ENCODE measurements at regions not wholly inside any gene's neighbourhood (a gene's known extent, or its start where the extent isn't known, plus 50 kb on each side); places are given as distances from the start of the nearest gene placed in this dataset.

- 93% methylated on average over 3 of the region's 4 CpGs for WGBS (ENCODE audit: insufficient coverage)
- TF ChIP-seq, protein P1, sequence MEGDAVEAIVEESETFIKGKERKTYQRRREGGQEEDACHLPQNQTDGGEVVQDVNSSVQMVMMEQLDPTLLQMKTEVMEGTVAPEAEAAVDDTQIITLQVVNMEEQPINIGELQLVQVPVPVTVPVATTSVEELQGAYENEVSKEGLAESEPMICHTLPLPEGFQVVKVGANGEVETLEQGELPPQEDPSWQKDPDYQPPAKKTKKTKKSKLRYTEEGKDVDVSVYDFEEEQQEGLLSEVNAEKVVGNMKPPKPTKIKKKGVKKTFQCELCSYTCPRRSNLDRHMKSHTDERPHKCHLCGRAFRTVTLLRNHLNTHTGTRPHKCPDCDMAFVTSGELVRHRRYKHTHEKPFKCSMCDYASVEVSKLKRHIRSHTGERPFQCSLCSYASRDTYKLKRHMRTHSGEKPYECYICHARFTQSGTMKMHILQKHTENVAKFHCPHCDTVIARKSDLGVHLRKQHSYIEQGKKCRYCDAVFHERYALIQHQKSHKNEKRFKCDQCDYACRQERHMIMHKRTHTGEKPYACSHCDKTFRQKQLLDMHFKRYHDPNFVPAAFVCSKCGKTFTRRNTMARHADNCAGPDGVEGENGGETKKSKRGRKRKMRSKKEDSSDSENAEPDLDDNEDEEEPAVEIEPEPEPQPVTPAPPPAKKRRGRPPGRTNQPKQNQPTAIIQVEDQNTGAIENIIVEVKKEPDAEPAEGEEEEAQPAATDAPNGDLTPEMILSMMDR (IDR thresholded peaks at IDR 0.05), result no peak
- Histone ChIP-seq H3K27me3 (ENCODE audit: control insufficient read depth, insufficient read depth, low read length) (no peaks in the 10 kb centered on the region), H3K4me3 (ENCODE audit: low read length) (no peak overlapping the region), H3K36me3 (ENCODE audit: control insufficient read depth, insufficient read depth, low read length) (no peaks in the 10 kb centered on the region), H3K27ac (ENCODE audit: low read length) (no peak overlapping the region), H3K9me3 (ENCODE audit: control insufficient read depth, insufficient read depth, low read length) (peaks cover 3% of the 10 kb centered on the region), H3K4me1 (ENCODE audit: control insufficient read depth, insufficient read depth, low read length) (no peaks in the 10 kb centered on the region)
- ATAC-seq (no peak), DNase-seq (no peak)
- Mint-ChIP-seq H3K9me3 (peaks cover 0 to 8% of the 10 kb centered on the region in 2 donors), H3K4me1 (no peaks in the 10 kb centered on the region), H3K36me3 (no peaks in the 10 kb centered on the region), H3K27me3 (ENCODE audit: low read depth in 2 of 2) (no peaks in the 10 kb centered on the region), H3K4me3 (no peak overlapping the region), H3K27ac (no peak overlapping the region)
- intact Hi-C loops (cut with micrococcal nuclease), result no loop called here
These were observed 317.2 kb downstream of the DHX15 start for GRCh38 chr4:24266951-24267722.

GRCh38 chr4:24265989-24266388 is 318.4 kb downstream of the DHX15 start:
- Mint-ChIP-seq H3K4me1 (no peaks in the 10 kb centered on the region), H3K4me3 (no peak overlapping the region), H3K9me3 (peaks cover 0 to 8% of the 10 kb centered on the region in 2 donors), H3K27ac (no peak overlapping the region), H3K27me3 (ENCODE audit: low read depth in 2 of 2) (no peaks in the 10 kb centered on the region), H3K36me3 (no peaks in the 10 kb centered on the region)
- H3K9me3 ChIP-seq (ENCODE audit: control insufficient read depth, insufficient read depth, low read length), result peaks cover under 1% of the 10 kb centered on the region
- no peaks in the 10 kb centered on the region for H3K4me1 ChIP-seq (ENCODE audit: control insufficient read depth, insufficient read depth, low read length)
- H3K4me3 ChIP-seq (ENCODE audit: low read length), result no peak overlapping the region
- DNase-seq (no peak), ATAC-seq (no peak)
- H3K27ac ChIP-seq (ENCODE audit: low read length), result no peak overlapping the region
- H3K27me3 ChIP-seq (ENCODE audit: control insufficient read depth, insufficient read depth, low read length), result no peaks in the 10 kb centered on the region
- no peaks in the 10 kb centered on the region for H3K36me3 ChIP-seq (ENCODE audit: control insufficient read depth, insufficient read depth, low read length)
- TF ChIP-seq, protein P1 (IDR thresholded peaks at IDR 0.05), result no peak
- intact Hi-C loops (cut with micrococcal nuclease), result no loop called here
- WGBS (ENCODE audit: insufficient coverage), result 88% methylated on average over 7 of the region's 7 CpGs

GRCh38 chr4:24262616-24263015 is 321.7 kb downstream of the DHX15 start:
- WGBS (ENCODE audit: insufficient coverage), result 67% methylated on average over 3 of the region's 4 CpGs
- Mint-ChIP-seq H3K27me3 (ENCODE audit: low read depth in 2 of 2) (no peaks in the 10 kb centered on the region), H3K4me3 (no peak overlapping the region), H3K27ac (no peak overlapping the region), H3K4me1 (no peaks in the 10 kb centered on the region), H3K9me3 (peaks cover 0 to 6% of the 10 kb centered on the region in 2 donors), H3K36me3 (no peaks in the 10 kb centered on the region)
- Histone ChIP-seq H3K9me3 (ENCODE audit: control insufficient read depth, insufficient read depth, low read length) (no peaks in the 10 kb centered on the region), H3K36me3 (ENCODE audit: control insufficient read depth, insufficient read depth, low read length) (no peaks in the 10 kb centered on the region), H3K4me1 (ENCODE audit: control insufficient read depth, insufficient read depth, low read length) (no peaks in the 10 kb centered on the region), H3K27me3 (ENCODE audit: control insufficient read depth, insufficient read depth, low read length) (no peaks in the 10 kb centered on the region), H3K27ac (ENCODE audit: low read length) (no peak overlapping the region), H3K4me3 (ENCODE audit: low read length) (no peak overlapping the region)
- intact Hi-C loops (cut with micrococcal nuclease), result no loop called here
- DNase-seq, result no peak
- no peak for ATAC-seq
- TF ChIP-seq, protein P1 (IDR thresholded peaks at IDR 0.05), result no peak

DNA sequence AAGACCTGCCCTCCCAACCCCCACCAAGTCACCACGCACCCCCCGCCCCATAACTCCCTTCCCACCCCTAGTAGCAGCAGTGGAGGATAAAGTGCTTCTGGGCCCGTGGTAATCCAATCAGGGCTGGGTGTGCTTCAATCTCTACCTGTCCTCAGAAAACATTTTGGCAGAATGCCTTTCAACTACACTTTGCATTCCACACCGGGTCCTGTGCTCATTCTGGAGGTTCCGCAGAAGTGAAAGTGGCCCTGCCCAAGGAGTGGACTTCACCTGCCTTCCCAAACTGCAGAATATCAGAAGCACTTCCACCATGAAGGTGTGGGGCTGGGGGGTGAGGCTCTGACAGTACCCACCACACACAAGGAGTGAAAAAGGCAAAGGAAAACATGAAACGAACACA is 322.3 kb downstream of the DHX15 start:
- Mint-ChIP-seq H3K4me3 (no peak overlapping the region), H3K27ac (no peak overlapping the region), H3K9me3 (peaks cover 0 to 6% of the 10 kb centered on the region in 2 donors), H3K4me1 (no peaks in the 10 kb centered on the region), H3K36me3 (no peaks in the 10 kb centered on the region), H3K27me3 (ENCODE audit: low read depth in 2 of 2) (no peaks in the 10 kb centered on the region)
- Histone ChIP-seq H3K27ac (ENCODE audit: low read length) (no peak overlapping the region), H3K4me3 (ENCODE audit: low read length) (no peak overlapping the region), H3K27me3 (ENCODE audit: control insufficient read depth, insufficient read depth, low read length) (no peaks in the 10 kb centered on the region), H3K4me1 (ENCODE audit: control insufficient read depth, insufficient read depth, low read length) (no peaks in the 10 kb centered on the region), H3K9me3 (ENCODE audit: control insufficient read depth, insufficient read depth, low read length) (no peaks in the 10 kb centered on the region), H3K36me3 (ENCODE audit: control insufficient read depth, insufficient read depth, low read length) (no peaks in the 10 kb centered on the region)
- DNase-seq (no peak), ATAC-seq (no peak)
- intact Hi-C loops (cut with micrococcal nuclease), result no loop called here
- 60% methylated on average over 6 of the region's 6 CpGs for WGBS (ENCODE audit: insufficient coverage)
- TF ChIP-seq, protein P1 (IDR thresholded peaks at IDR 0.05), result no peak
